Kidney tubule cell (primary cell): ENCODE measurements at regions not wholly inside any gene's neighbourhood (a gene's known extent, or its start where the extent isn't known, plus 50 kb on each side); places are given as distances from the start of the nearest gene placed in this dataset.

Experiments used
- DNase-seq: peaks from one replicate; pipeline ENCODE4 v3.0.0-alpha.2; 2018; ENCODE audit warnings: low spot score

- no peak for DNase-seq
These were observed 66.1 kb upstream of the APCDD1 start for GRCh38 chr18:10388373-10388772.

- no peak for DNase-seq
These were observed 62.9 kb upstream of the APCDD1 start for GRCh38 chr18:10391506-10391905.

GRCh38 chr18:10397004-10397403 is 57.4 kb upstream of the APCDD1 start:
- no peak for DNase-seq

- no peak for DNase-seq
These were observed 55.9 kb upstream of the APCDD1 start for GRCh38 chr18:10398571-10398970.

GRCh38 chr18:10399465-10399864 is 55.0 kb upstream of the APCDD1 start:
- no peak for DNase-seq

- DNase-seq, result peak; percentile 13
These were observed 53.7 kb upstream of the APCDD1 start for GRCh38 chr18:10400534-10401307.

GRCh38 chr18:10401521-10401920 is 52.9 kb upstream of the APCDD1 start:
- DNase-seq, result peak; percentile 77

- DNase-seq, result no peak
These were observed 52.5 kb upstream of the APCDD1 start for GRCh38 chr18:10401930-10402329.

GRCh38 chr18:10402871-10403559 is 51.4 kb upstream of the APCDD1 start:
- DNase-seq, result no peak

GRCh38 chr18:10403708-10404107 is 50.7 kb upstream of the APCDD1 start:
- no peak for DNase-seq

- DNase-seq, result no peak
These were observed 50.3 kb upstream of the APCDD1 start for GRCh38 chr18:10404168-10404567.
